ENCODE measurements at regions not wholly inside any gene's neighbourhood (a gene's known extent, or its start where the extent isn't known, plus 50 kb on each side); places are given as distances from the start of the nearest gene placed in this dataset.

GRCh38 chr20:40427026-40427425 is 262.0 kb downstream of the MAFB start:
- DNase-seq (ENCODE audit: insufficient read length, low spot score) (no peak), FAIRE-seq (no peak)
- no peak for TF ChIP-seq POLR2A (IDR thresholded peaks at IDR 0.05; ENCODE audit: low read depth, low read length)

GRCh38 chr20:40424695-40425094 is 264.3 kb downstream of the MAFB start:
- FAIRE-seq (no peak), DNase-seq (ENCODE audit: insufficient read length, low spot score) (no peak)
- TF ChIP-seq POLR2A (IDR thresholded peaks at IDR 0.05; ENCODE audit: low read depth, low read length), result no peak

GRCh38 chr20:40422656-40423055 is 266.4 kb downstream of the MAFB start:
- DNase-seq (ENCODE audit: insufficient read length, low spot score), result no peak
- no peak for FAIRE-seq
- TF ChIP-seq POLR2A (IDR thresholded peaks at IDR 0.05; ENCODE audit: low read depth, low read length), result no peak

- DNase-seq (ENCODE audit: insufficient read length, low spot score), result no peak
- no peak for TF ChIP-seq POLR2A (IDR thresholded peaks at IDR 0.05; ENCODE audit: low read depth, low read length)
- FAIRE-seq, result no peak
Observed at GRCh38 chr20:40416274-40416673, 272.8 kb downstream of the MAFB start.

GRCh38 chr20:40414843-40415615 is 274.0 kb downstream of the MAFB start:
- no peak for DNase-seq (ENCODE audit: insufficient read length, low spot score)
- no peak for FAIRE-seq
- TF ChIP-seq POLR2A (IDR thresholded peaks at IDR 0.05; ENCODE audit: low read depth, low read length), result no peak

GRCh38 chr20:40410028-40410427 is 279.0 kb downstream of the MAFB start:
- no peak for TF ChIP-seq POLR2A (IDR thresholded peaks at IDR 0.05; ENCODE audit: low read depth, low read length)
- FAIRE-seq (no peak), DNase-seq (ENCODE audit: insufficient read length, low spot score) (no peak)

GRCh38 chr20:40397467-40397866 is 291.6 kb downstream of the MAFB start:
- TF ChIP-seq POLR2A (IDR thresholded peaks at IDR 0.05; ENCODE audit: low read depth, low read length), result no peak
- DNase-seq (ENCODE audit: insufficient read length, low spot score) (no peak), FAIRE-seq (no peak)

GRCh38 chr20:40393197-40394079 is 295.6 kb downstream of the MAFB start:
- FAIRE-seq (no peak), DNase-seq (ENCODE audit: insufficient read length, low spot score) (no peak)
- TF ChIP-seq POLR2A (IDR thresholded peaks at IDR 0.05; ENCODE audit: low read depth, low read length), result no peak

- DNase-seq (ENCODE audit: insufficient read length, low spot score), result peak; percentile 2
- FAIRE-seq, result no peak
- TF ChIP-seq POLR2A (IDR thresholded peaks at IDR 0.05; ENCODE audit: low read depth, low read length), result no peak
Observed at GRCh38 chr20:40390654-40391053, 298.4 kb downstream of the MAFB start.

- DNase-seq (ENCODE audit: insufficient read length, low spot score) (no peak), FAIRE-seq (no peak)
- no peak for TF ChIP-seq POLR2A (IDR thresholded peaks at IDR 0.05; ENCODE audit: low read depth, low read length)
Observed at GRCh38 chr20:40370800-40371199, 318.2 kb downstream of the MAFB start.

GRCh38 chr20:40368876-40369275 is 320.2 kb downstream of the MAFB start:
- FAIRE-seq (no peak), DNase-seq (ENCODE audit: insufficient read length, low spot score) (no peak)
- no peak for TF ChIP-seq POLR2A (IDR thresholded peaks at IDR 0.05; ENCODE audit: low read depth, low read length)

- no peak for TF ChIP-seq POLR2A (IDR thresholded peaks at IDR 0.05; ENCODE audit: low read depth, low read length)
- DNase-seq (ENCODE audit: insufficient read length, low spot score) (no peak), FAIRE-seq (no peak)
Observed at GRCh38 chr20:40361916-40362315, 327.1 kb downstream of the MAFB start.

GRCh38 chr20:40359131-40359912 is 329.7 kb downstream of the MAFB start:
- FAIRE-seq (no peak), DNase-seq (ENCODE audit: insufficient read length, low spot score) (no peak)
- TF ChIP-seq POLR2A (IDR thresholded peaks at IDR 0.05; ENCODE audit: low read depth, low read length), result no peak

- TF ChIP-seq POLR2A (IDR thresholded peaks at IDR 0.05; ENCODE audit: low read depth, low read length), result no peak
- DNase-seq (ENCODE audit: insufficient read length, low spot score), result no peak
- FAIRE-seq, result no peak
Observed at GRCh38 chr20:40354880-40355279, 334.2 kb downstream of the MAFB start.

All from H54 (cell line).